ENCODE measurements at regions not wholly inside any gene's neighbourhood (a gene's known extent, or its start where the extent isn't known, plus 50 kb on each side); places are given as distances from the start of the nearest gene placed in this dataset.

GRCh38 chr4:155545456-155545855 lies 121.2 kb upstream of the GUCY1A1 start:
- TF ChIP-seq CTCF (IDR thresholded peaks at IDR 0.05) (no peak), POLR2A (IDR thresholded peaks at IDR 0.05) (no peak)

Data from gastroesophageal sphincter (tissue), 3 donors.